Stimulated activated CD4-positive, alpha-beta T cell treated with anti-CD3 and anti-CD28 coated beads, Interleukin-1b, Interleukin-23, amount 100 ng/mL, for 48 hours (primary cell): ENCODE measurements at regions not wholly inside any gene's neighbourhood (a gene's known extent, or its start where the extent isn't known, plus 50 kb on each side); places are given as distances from the start of the nearest gene placed in this dataset.

Experiments
- DNase-seq: peaks from one replicate; pipeline ENCODE4 v3.0.0-alpha.2; 2020

DNA sequence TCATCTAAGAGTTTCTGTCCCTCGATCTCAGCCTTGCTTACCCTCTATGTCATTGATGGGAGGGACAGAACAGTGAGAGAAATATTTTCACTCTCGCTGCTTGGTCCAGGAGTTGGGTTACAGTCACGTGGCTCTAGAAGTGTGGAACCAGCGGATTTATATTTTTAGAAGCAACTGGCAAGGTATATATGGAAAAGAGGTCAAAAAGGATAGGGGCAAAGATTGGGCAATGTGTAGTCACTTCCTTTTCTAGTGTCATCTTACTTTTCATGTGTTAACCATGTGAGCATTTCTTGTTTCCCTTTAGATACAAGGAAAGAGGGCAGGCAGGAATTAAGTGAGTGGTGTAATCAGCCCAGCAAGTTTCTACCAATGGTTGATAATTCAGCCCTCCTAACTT is 111.5 kb upstream of the ZNF366 start:
- no peak for DNase-seq

DNA sequence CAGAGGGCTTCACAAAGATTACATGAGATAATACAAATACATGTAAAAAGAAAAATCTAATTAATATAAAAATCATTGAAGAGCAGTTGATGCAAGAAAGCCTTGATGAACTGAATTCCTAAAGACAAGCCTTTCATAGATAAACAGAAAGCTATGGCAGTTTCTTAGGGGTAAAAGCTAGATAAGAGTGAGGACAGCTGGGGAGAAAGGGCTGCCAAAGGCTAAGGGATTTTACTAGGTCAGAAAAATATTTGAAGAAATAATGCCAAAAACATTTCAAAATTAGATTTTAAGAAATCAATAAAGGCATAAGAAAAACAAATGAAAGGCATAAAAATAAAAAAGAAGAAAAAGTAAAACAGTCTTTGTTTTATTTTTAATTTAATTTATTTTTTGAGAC is 107.9 kb upstream of the ZNF366 start:
- DNase-seq = no peak

DNA sequence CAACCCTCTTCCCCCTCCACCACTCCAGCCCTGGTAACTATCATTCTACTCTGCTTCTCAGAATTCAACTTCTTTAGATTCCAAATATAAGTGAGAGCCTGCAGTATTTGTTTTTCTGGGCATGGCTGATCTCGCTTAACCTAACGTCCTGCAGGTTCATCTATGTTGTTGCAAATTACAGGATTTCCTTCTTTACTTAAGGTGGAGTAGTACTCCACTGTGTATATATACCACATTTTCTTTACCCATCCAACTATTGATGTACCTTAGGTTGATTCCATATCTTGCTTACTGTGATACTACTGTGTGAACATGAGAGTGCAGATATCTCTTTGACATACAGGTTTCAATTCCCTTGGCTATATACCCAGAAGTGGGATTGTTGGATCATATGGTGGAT is 106.3 kb upstream of the ZNF366 start:
- DNase-seq = no peak

DNA sequence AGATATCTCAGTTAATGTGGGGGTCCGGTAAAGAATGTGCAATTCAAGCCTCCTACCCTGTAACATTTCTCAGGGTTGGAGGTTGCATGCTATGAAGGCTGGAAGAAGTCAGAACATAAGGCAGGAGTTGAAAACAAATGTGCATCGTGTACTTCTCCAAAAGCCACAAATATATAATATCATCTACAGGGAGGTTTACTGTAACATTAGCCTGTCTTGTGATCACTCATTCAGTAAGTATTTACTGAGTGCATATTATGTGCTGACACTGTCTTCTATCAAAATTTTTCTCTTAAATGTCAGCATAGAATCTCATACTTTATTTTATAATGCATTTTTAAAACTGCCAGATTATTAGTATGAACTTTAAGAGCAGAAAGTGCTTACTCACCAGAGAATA is 105.6 kb upstream of the ZNF366 start:
- DNase-seq = no peak

DNA sequence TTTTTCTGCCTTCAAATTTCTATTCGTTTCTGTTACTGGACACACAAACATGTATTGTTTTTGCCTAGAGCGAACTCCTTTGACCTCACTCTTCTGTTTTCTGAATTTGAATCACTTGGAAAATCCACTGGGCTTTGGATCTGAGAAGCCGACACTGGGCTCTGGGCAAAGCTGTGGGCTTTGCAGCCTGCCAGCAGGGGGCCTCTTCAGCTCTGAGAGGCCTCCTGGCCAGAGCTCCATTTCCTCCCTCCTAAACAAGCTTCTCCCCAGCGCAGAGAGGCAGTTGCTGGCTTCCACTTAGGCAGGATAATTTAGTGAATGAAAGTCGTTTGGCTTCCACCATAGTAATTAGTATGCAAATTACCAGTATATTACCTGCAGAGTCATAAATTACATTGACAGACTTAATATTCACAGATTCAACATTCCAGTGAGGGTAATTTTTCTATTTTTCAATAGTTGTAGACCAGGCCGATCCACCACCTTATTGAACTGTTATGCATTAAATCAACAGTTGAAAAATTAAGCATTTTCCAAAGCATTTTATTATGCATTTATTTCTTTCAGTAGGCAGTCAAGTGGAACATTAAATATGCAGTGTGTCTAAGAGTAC is 104.0 kb upstream of the ZNF366 start:
- peak; percentile 42 for DNase-seq

DNA sequence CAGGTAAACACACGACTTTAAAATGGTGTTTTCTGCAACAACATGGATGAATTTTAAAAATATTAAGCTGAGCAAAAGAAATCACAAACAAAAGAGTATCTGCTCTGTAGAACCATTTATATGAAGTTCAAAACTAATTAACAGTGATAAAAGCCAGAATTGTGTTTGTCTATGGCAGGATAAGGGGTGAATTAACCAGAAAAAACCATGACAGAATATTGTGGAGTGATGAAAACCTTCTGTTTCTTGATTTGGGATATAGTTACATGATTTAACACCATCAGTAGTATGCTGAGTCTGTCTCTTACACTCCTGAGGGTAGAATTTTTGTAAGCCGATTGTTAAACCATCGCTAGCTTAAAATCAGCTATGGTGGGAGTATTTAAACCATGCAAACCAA is 101.7 kb upstream of the ZNF366 start:
- DNase-seq = no peak

DNA sequence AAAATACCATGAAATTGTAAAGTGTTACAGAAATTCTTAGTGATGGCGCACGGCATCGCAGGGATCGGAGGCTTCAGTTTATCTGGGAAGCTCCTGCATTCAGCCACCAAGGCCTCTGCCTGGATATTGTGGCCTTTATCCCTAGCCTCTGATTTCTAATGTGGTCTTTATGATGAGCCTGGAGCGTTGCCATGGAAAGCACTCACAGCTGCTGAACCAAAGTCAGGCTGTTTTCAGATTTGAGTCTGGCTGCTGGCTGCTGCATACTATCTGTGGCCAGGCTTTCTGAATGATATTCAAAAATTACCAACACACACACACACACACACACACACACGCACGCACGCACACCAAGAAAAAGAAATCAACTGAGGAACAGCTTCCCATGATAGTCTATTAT is 101.1 kb upstream of the ZNF366 start:
- no peak for DNase-seq

DNA sequence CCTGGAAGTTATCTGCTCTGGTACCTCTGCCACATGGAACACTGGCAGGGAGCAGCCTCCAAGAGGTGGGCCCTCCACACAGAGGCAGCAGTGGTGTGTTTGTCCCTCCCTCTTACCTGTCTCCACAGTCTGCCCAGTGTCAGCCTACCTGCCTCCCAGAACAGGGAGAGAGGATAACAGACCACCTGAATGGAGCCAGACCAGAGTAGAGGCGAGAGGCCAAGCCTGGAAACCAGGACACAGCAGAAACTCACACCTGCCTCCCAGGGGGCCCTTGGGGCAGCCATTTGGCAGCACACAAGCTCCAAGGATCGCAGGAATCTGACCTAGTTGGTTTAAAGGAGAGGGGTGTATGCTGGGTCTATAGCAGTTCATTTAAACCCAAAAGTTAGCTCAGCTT is 100.2 kb upstream of the ZNF366 start:
- no peak for DNase-seq

DNA sequence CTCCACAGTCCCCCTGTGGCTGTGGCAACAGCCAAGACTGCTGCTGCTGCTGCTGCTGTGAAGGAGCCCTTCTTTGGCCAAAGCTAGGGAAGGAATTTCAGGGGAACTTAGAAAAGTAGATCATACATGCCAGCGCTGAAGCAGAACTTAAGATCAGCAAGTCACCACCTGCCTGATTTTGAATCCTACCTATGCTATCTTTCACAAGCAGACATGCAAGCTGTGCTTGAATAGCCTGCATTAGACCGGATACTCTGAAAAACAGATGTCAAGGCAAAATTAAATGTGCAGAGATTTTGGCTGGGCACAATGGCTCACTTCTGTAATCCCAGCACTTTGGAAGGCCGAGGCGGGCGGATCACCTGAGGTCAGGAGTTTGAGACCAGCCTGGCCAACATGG is 99.3 kb upstream of the ZNF366 start:
- no peak for DNase-seq

DNA sequence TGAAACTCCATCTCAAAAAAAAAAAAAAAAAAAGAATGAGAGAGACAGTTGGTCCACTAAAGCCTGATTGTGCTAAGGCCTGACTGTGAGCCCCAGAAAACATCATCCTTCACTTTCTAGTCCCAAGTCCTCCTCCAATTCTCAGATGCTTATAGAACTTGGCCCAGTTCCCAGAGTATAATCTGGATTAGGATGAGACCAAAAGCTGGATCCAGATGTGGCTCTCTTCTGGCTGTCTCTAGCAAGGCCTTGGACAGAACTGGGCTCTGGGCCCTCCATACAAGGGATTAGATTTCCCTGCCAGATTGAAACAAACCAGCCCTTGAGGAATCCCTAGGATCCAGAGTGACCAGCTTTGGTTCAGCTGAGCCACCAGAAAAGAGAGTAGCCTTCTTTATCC is 98.4 kb upstream of the ZNF366 start:
- no peak for DNase-seq

DNA sequence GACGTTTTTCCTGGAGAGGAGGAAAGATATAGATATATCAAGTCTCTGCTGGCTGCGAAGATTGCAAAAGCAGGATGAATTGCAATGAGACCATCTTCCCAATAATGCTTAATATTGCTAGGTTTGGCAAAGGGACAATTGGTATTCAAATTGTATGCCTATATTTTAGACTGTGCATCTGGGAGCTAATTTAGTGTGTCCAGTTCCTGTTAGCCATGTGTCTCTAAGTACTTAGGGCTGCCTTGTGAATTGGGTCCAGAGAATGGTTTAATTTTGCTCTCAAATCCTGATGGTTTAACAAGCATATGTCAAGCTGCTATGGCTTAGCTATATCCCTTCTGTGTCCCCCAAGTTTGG is 97.6 kb upstream of the ZNF366 start:
- no peak for DNase-seq

DNA sequence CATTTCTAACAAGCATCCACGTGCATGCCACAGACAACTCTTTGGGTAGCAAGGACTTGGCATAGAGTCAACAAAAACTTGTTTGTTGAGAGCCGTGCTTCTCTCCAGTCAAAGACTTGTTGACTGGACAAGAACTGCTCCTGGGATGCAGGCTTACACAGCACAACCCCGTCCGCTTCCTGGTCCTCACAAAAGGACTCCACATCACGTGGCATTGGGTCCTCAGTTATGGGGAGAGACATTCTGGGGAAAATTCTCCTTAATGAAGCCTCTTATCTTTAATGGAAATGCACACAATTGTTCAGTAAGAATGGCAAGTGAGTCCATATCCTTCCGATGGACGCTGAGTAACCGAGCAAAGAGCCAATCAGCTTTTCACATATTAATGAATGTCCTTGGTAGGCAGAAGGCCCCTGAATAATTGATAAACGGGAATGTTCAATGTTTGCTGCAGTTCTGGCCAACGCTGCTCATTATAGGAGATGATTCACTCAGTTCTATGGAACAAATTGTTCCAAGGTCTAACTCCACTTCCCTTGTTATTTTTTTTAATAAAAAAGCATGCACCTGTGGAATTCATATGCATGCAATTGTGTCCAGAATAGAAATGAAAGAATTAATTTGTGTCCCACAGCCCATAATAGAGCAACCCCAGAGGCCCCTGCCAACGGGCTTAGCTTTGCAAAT is 97.0 kb upstream of the ZNF366 start:
- no peak for DNase-seq

DNA sequence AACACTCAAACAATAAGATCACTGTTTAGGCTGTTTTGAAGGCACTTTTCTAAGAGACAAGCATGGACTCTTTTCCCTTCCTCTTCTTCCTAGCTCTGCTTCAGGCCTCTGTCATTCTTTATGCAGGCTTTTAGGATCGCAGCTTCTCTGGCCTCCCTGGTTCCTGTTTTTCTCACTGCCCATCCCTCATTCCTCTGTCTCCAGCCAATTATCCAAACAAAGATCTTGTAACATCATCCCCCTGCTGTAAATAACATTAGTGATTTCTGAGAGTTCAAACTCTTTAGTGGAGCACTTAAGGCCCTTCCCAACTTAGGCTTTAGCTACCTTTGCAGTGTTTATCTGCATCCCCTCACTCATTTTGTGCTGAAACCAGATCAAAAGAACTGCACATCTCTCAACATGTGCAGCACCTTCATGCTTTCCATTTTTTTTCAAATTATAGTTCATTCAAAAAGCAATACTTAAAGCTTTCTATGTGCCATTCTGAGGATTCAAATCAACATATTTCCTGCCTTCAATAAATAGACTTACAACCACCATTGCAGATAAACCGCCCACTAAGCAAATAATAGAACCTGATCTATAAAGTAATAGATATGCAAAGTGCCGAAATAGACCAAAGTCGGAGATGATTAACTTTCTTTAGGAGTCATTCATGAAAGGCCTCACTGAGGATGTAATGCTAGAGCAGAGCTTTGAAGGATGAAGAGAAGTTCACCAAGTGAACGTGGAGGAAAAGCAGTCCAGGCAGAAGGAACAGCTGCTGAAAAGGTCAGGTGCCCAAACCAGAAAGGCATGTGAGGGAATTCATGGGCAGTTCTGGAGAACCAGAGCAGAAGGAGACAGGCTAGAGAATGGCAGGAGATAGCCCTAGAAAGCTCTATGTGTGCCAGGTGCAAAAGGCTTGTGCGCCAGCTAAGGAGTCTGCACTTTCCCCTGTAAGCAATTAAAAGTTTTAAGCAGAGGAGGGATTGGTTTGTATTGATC is 95.8 kb upstream of the ZNF366 start:
- no peak for DNase-seq

DNA sequence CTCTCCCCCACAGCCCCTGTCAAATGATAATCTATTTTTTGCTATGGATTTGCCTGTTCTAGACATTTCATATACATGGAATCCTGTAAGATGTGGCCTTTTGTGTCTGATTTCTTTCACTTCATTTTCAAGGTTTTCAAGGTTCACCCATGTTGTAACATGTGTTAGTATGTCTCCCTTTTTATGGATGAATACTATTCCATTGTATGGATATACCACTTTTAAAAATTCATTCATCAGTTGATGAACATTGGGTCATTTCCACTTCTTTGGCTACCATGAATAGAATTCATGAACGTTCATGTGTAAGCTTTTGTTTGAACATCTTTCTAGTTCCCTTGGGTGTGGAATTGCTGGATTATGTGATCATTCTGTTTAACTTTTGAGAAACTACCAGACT is 94.7 kb upstream of the ZNF366 start:
- DNase-seq = no peak

DNA sequence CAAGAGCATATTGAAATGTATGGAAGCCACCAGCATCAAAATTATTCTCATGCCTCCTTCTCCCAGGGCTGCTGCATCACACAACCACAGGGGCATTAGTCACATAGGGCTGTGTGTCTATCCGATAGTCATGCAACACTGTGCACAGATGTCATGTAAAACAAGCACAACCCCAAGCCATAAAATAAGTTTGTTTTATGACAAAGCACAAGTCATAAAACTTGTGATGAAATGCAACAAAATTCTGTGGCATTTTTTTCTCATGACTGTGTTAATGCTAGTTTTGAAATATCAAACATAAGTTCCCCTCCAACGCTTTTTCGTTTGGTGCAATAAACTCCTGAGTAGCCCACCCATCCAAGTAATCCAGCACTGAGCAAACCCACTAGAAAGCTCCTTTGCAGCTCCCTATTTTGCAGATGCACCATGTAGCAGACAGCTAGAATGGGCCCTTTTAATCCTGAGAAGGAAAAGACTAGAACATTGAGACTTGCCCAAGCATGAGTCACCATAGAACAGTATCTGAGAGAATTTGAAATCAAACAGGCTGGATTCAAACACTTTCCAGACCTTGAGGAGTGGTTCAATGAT is 93.3 kb upstream of the ZNF366 start:
- no peak for DNase-seq

DNA sequence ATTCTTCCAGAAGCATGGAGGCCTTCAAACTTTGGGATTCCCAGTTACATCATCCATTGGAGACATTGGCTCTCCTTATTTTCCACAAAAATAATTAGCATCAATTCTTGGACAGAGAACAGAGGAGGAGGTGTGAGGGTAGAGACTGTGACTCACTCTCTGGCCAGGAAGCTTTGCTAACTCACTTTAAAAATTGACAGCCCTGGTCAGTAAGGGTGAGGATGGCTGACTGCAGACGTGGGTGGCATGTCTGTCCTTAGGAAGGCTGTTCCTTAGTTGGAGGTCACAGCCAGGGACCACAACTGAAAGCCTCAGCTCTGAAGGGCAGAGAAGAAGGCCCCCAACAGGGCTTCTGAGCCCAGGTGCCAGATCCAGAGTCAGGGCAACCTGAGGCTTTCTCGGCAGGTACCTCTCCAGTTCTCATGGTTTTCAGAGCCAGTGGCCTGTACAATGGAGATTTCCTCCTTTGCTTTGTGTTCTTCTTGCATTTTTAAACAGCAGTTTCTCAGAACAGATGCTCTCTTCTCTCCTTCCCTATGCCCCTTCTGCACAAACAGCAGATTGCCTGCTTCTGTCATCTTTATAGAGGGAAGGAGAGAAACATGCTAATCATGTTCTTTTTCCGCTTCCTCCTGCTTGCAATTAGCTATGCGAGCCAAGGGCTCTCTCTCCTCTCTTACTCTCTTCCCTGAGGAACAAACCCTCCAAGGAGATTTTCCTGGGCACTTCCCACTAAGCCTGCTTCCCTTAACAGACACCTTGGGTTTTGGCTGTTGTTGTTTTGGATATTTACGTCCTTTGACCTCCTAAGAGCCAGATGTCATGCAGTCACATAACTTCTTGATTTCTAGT is 92.5 kb upstream of the ZNF366 start:
- no peak for DNase-seq

DNA sequence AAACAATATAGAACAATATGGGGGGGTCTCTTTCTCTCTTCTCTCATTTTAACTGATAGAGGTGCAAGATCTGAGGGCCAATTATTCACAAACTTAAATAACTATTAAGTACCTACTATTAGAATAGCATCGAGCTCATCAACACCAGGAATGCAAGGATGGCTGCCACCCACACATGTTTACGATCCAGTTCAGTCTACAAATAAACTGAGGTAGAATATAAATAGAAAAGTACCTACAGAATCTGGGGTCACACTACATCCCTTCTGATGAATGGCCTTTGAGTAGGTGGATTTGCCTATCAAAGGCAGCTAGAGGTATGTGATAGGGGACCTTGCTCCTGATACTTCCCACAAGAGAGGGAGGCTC is 91.8 kb upstream of the ZNF366 start:
- no peak for DNase-seq

DNA sequence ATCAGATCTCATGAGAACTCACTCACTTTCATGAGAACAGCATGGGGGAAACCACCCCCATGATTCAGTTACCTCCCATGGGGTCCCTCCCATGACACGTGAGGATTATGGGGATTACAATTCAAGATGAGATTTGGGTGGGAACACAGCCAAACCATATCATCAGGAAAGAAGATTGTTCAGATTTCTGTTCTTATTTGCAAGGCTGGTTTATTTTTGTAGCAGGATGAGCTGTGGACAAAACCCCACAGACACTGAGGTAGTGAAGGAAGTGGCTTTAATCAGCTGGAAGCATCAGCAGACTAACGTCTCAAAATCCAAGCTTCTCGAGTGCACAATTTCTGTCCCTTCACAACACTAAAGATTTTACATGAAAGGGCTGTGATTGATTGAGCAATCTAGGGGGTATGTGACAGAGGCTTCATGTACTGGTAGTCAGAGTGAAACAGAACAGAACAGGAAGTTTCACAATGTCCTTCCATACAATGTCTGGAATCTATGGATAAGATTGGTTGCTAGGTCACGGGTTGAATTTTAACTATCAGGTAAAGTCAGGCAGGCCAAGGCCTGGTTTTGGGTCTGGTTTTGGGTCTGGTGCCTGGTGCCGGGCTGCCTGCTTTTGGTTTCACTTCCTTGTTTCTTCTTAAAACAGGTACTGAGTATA is 91.3 kb upstream of the ZNF366 start:
- DNase-seq = no peak

DNA sequence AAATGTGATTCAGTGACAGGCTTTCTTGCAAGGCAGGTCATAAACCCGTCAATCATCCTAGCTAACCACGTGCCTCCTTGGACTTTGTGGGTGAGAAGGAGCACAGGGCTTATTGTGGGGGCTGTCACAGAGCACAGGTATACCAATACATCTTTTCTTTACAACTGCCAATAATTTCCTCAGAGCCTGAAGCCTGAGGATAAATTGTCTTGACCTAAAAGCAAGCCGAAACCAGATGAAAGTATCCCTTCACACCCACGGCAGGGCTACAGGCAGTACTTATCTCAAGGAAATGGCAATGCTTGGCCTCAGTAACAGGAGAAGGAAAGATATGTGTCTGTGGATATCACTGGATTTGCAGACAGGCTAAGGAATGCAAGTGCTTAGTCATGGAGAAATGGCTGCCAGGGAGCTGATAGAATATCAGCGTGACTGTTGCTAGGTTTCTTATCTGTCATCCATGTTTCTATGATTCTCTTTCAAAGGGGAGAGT is 90.3 kb upstream of the ZNF366 start:
- DNase-seq = no peak

DNA sequence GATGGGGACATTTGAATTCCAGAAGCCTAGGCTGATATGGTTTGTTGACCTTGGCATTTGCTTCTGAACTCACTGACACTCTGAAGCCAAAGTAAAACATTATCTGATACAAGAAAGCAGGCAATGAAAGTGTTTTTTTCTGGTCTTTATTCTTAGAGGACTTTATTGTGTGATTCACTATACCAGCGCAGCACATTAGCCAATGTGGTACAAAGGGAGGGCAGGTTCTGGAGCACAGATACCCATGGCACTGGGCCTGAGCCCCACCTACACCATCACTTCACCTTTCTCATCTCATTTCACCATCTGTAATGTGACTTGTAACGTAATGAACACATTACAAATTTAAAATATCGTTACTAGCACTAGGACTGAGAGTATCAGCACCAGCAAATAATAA is 89.7 kb upstream of the ZNF366 start:
- no peak for DNase-seq

DNA sequence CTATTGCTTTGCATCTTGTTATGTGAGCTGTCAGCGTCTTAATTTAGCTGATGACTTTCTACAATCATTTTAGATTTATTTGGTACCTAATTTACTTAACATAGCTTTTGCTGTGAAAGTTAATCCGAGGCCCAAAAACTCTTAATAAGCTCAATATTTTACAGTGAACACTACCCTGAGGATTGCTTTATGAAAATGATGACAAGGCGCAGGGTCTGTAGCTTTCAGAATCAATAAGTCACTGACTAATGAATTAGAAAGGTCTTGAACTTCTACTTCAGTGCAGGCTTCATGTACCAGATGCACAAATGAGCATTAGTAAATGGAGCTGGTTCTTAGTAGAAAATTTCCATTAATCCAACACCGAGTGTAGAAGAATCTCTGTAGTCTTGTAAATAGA is 81.4 kb upstream of the ZNF366 start:
- no peak for DNase-seq
